IPS-18a (cell line): ENCODE measurements at regions not wholly inside any gene's neighbourhood (a gene's known extent, or its start where the extent isn't known, plus 50 kb on each side); places are given as distances from the start of the nearest gene placed in this dataset.

ENCODE experiments used
- H3K27ac ChIP-seq: one replicate; pipeline ENCODE4 v1.5.1; 2013; ENCODE audit warnings: low read length
- H3K27me3 ChIP-seq: one replicate; pipeline ENCODE4 v1.6.1; 2013; ENCODE audit warnings: mild to moderate bottlenecking, low read length; ENCODE audit not compliant: control insufficient read depth, insufficient read depth
- H3K36me3 ChIP-seq: one replicate; pipeline ENCODE4 v1.6.1; 2013; ENCODE audit warnings: low read depth, low read length; ENCODE audit not compliant: control insufficient read depth
- H3K4me1 ChIP-seq: one replicate; pipeline ENCODE4 v1.6.1; 2013; ENCODE audit warnings: low read depth, low read length; ENCODE audit not compliant: control insufficient read depth
- H3K4me3 ChIP-seq: one replicate; pipeline ENCODE4 v1.5.1; 2013; ENCODE audit warnings: low read length
- H3K9ac ChIP-seq: one replicate; pipeline ENCODE4 v1.6.1; 2013; ENCODE audit warnings: mild to moderate bottlenecking, low read length, moderate library complexity
- H3K9me3 ChIP-seq: one replicate; pipeline ENCODE4 v1.6.1; 2013; ENCODE audit warnings: low read depth, low read length; ENCODE audit not compliant: control insufficient read depth

- H3K27ac ChIP-seq: no peak overlapping the region
- peak overlapping the region; percentile 15 for H3K4me3 ChIP-seq
- no peaks in the 10 kb centered on the region for H3K36me3 ChIP-seq
- no peaks in the 10 kb centered on the region for H3K27me3 ChIP-seq
- no peak overlapping the region for H3K9ac ChIP-seq
- peaks cover 18% of the 10 kb centered on the region for H3K4me1 ChIP-seq
- H3K9me3 ChIP-seq: no peaks in the 10 kb centered on the region
Measured at GRCh38 chr4:185955826-185956543, 113.0 kb upstream of the TLR3 start.

- Histone ChIP-seq H3K36me3 (no peaks in the 10 kb centered on the region), H3K27ac (no peak overlapping the region), H3K4me3 (no peak overlapping the region), H3K4me1 (peaks cover 18% of the 10 kb centered on the region), H3K9ac (no peak overlapping the region), H3K9me3 (no peaks in the 10 kb centered on the region), H3K27me3 (no peaks in the 10 kb centered on the region)
Measured at GRCh38 chr4:185956544-185956940, 112.4 kb upstream of the TLR3 start.

- H3K4me3 ChIP-seq: no peak overlapping the region
- no peak overlapping the region for H3K9ac ChIP-seq
- H3K27ac ChIP-seq: no peak overlapping the region
- no peaks in the 10 kb centered on the region for H3K9me3 ChIP-seq
- peaks cover 18% of the 10 kb centered on the region for H3K4me1 ChIP-seq
- H3K27me3 ChIP-seq: no peaks in the 10 kb centered on the region
- H3K36me3 ChIP-seq: no peaks in the 10 kb centered on the region
Measured at GRCh38 chr4:185958094-185958747, 110.7 kb upstream of the TLR3 start.

- Histone ChIP-seq H3K36me3 (no peaks in the 10 kb centered on the region), H3K4me1 (no peaks in the 10 kb centered on the region), H3K9ac (no peak overlapping the region), H3K27me3 (no peaks in the 10 kb centered on the region), H3K9me3 (no peaks in the 10 kb centered on the region), H3K27ac (no peak overlapping the region), H3K4me3 (no peak overlapping the region)
Measured at GRCh38 chr4:185965426-185966384, 103.3 kb upstream of the TLR3 start.

- no peaks in the 10 kb centered on the region for H3K9me3 ChIP-seq
- no peak overlapping the region for H3K9ac ChIP-seq
- H3K27ac ChIP-seq: no peak overlapping the region
- no peaks in the 10 kb centered on the region for H3K36me3 ChIP-seq
- no peaks in the 10 kb centered on the region for H3K27me3 ChIP-seq
- no peaks in the 10 kb centered on the region for H3K4me1 ChIP-seq
- no peak overlapping the region for H3K4me3 ChIP-seq
Measured at GRCh38 chr4:185966549-185966948, 102.4 kb upstream of the TLR3 start.

GRCh38 chr4:185966997-185967775 is 101.8 kb upstream of the TLR3 start:
- Histone ChIP-seq H3K9ac (no peak overlapping the region), H3K27me3 (no peaks in the 10 kb centered on the region), H3K4me1 (no peaks in the 10 kb centered on the region), H3K4me3 (no peak overlapping the region), H3K27ac (no peak overlapping the region), H3K9me3 (no peaks in the 10 kb centered on the region), H3K36me3 (no peaks in the 10 kb centered on the region)

GRCh38 chr4:185969657-185970056 is 99.3 kb upstream of the TLR3 start:
- no peaks in the 10 kb centered on the region for H3K27me3 ChIP-seq
- H3K27ac ChIP-seq: no peak overlapping the region
- H3K9ac ChIP-seq: no peak overlapping the region
- H3K4me3 ChIP-seq: no peak overlapping the region
- H3K9me3 ChIP-seq: no peaks in the 10 kb centered on the region
- no peaks in the 10 kb centered on the region for H3K36me3 ChIP-seq
- no peaks in the 10 kb centered on the region for H3K4me1 ChIP-seq

GRCh38 chr4:185987961-185988627 is 80.9 kb upstream of the TLR3 start:
- H3K9ac ChIP-seq: no peak overlapping the region
- H3K4me1 ChIP-seq: no peaks in the 10 kb centered on the region
- H3K9me3 ChIP-seq: no peaks in the 10 kb centered on the region
- no peaks in the 10 kb centered on the region for H3K36me3 ChIP-seq
- no peaks in the 10 kb centered on the region for H3K27me3 ChIP-seq
- H3K27ac ChIP-seq: no peak overlapping the region
- H3K4me3 ChIP-seq: no peak overlapping the region

GRCh38 chr4:185991770-185992169 is 77.2 kb upstream of the TLR3 start:
- Histone ChIP-seq H3K27ac (no peak overlapping the region), H3K9me3 (no peaks in the 10 kb centered on the region), H3K4me1 (no peaks in the 10 kb centered on the region), H3K4me3 (no peak overlapping the region), H3K36me3 (no peaks in the 10 kb centered on the region), H3K27me3 (no peaks in the 10 kb centered on the region), H3K9ac (no peak overlapping the region)

- Histone ChIP-seq H3K36me3 (no peaks in the 10 kb centered on the region), H3K27ac (no peak overlapping the region), H3K27me3 (no peaks in the 10 kb centered on the region), H3K9ac (no peak overlapping the region), H3K4me1 (no peaks in the 10 kb centered on the region), H3K9me3 (no peaks in the 10 kb centered on the region), H3K4me3 (no peak overlapping the region)
Measured at GRCh38 chr4:185992585-185992984, 76.4 kb upstream of the TLR3 start.
